ENCODE measurements at regions not wholly inside any gene's neighbourhood (a gene's known extent, or its start where the extent isn't known, plus 50 kb on each side); places are given as distances from the start of the nearest gene placed in this dataset.
A peak's percentile ranks its signal among the peaks of the same experiment; 100 is the strongest.

- H3K4me3 ChIP-seq (ENCODE audit: low read depth, low read length): no peak overlapping the region
- no peaks in the 10 kb centered on the region for H3K9me3 ChIP-seq (ENCODE audit: control insufficient read depth, insufficient read depth, low read length)
- H3K27ac ChIP-seq (ENCODE audit: low read depth, low read length): no peak overlapping the region
- peaks cover 12% of the 10 kb centered on the region for H3K4me1 ChIP-seq (ENCODE audit: control insufficient read depth, insufficient read depth, low read length)
- no peak overlapping the region for H3K9ac ChIP-seq (ENCODE audit: low read depth, low read length)
- no peaks in the 10 kb centered on the region for H3K27me3 ChIP-seq (ENCODE audit: control insufficient read depth, insufficient read depth, low read length)
- no peaks in the 10 kb centered on the region for H3K36me3 ChIP-seq (ENCODE audit: control insufficient read depth, insufficient read depth, low read length)
Measured at GRCh38 chr1:43074709-43075108, 97.4 kb downstream of the EBNA1BP2 start.

GRCh38 chr1:43074244-43074643, 97.8 kb downstream of the EBNA1BP2 start:
- Histone ChIP-seq H3K9ac (ENCODE audit: low read depth, low read length) (no peak overlapping the region), H3K9me3 (ENCODE audit: control insufficient read depth, insufficient read depth, low read length) (no peaks in the 10 kb centered on the region), H3K27ac (ENCODE audit: low read depth, low read length) (no peak overlapping the region), H3K4me1 (ENCODE audit: control insufficient read depth, insufficient read depth, low read length) (peaks cover 16% of the 10 kb centered on the region), H3K27me3 (ENCODE audit: control insufficient read depth, insufficient read depth, low read length) (no peaks in the 10 kb centered on the region), H3K36me3 (ENCODE audit: control insufficient read depth, insufficient read depth, low read length) (no peaks in the 10 kb centered on the region), H3K4me3 (ENCODE audit: low read depth, low read length) (no peak overlapping the region)

GRCh38 chr1:43073490-43074230, 98.4 kb downstream of the EBNA1BP2 start:
- Histone ChIP-seq H3K4me3 (ENCODE audit: low read depth, low read length) (no peak overlapping the region), H3K9ac (ENCODE audit: low read depth, low read length) (no peak overlapping the region), H3K9me3 (ENCODE audit: control insufficient read depth, insufficient read depth, low read length) (no peaks in the 10 kb centered on the region), H3K4me1 (ENCODE audit: control insufficient read depth, insufficient read depth, low read length) (peaks cover 22% of the 10 kb centered on the region), H3K27me3 (ENCODE audit: control insufficient read depth, insufficient read depth, low read length) (no peaks in the 10 kb centered on the region), H3K36me3 (ENCODE audit: control insufficient read depth, insufficient read depth, low read length) (no peaks in the 10 kb centered on the region), H3K27ac (ENCODE audit: low read depth, low read length) (no peak overlapping the region)

- H3K9ac ChIP-seq (ENCODE audit: low read depth, low read length): no peak overlapping the region
- H3K27me3 ChIP-seq (ENCODE audit: control insufficient read depth, insufficient read depth, low read length): peaks cover 7% of the 10 kb centered on the region
- H3K36me3 ChIP-seq (ENCODE audit: control insufficient read depth, insufficient read depth, low read length): no peaks in the 10 kb centered on the region
- no peak overlapping the region for H3K4me3 ChIP-seq (ENCODE audit: low read depth, low read length)
- H3K9me3 ChIP-seq (ENCODE audit: control insufficient read depth, insufficient read depth, low read length): no peaks in the 10 kb centered on the region
- no peak overlapping the region for H3K27ac ChIP-seq (ENCODE audit: low read depth, low read length)
- peaks cover 25% of the 10 kb centered on the region for H3K4me1 ChIP-seq (ENCODE audit: control insufficient read depth, insufficient read depth, low read length)
Measured at GRCh38 chr1:43072314-43072713, 99.8 kb downstream of the EBNA1BP2 start.

- H3K36me3 ChIP-seq (ENCODE audit: control insufficient read depth, insufficient read depth, low read length): no peaks in the 10 kb centered on the region
- no peaks in the 10 kb centered on the region for H3K9me3 ChIP-seq (ENCODE audit: control insufficient read depth, insufficient read depth, low read length)
- H3K27ac ChIP-seq (ENCODE audit: low read depth, low read length): no peak overlapping the region
- H3K27me3 ChIP-seq (ENCODE audit: control insufficient read depth, insufficient read depth, low read length): peaks cover 12% of the 10 kb centered on the region
- no peak overlapping the region for H3K9ac ChIP-seq (ENCODE audit: low read depth, low read length)
- H3K4me1 ChIP-seq (ENCODE audit: control insufficient read depth, insufficient read depth, low read length): peaks cover 25% of the 10 kb centered on the region
- H3K4me3 ChIP-seq (ENCODE audit: low read depth, low read length): no peak overlapping the region
Measured at GRCh38 chr1:43071241-43071640, 100.8 kb downstream of the EBNA1BP2 start.

GRCh38 chr1:43069461-43070050, 102.5 kb downstream of the EBNA1BP2 start:
- H3K4me1 ChIP-seq (ENCODE audit: control insufficient read depth, insufficient read depth, low read length): peaks cover 25% of the 10 kb centered on the region
- H3K4me3 ChIP-seq (ENCODE audit: low read depth, low read length): no peak overlapping the region
- H3K27ac ChIP-seq (ENCODE audit: low read depth, low read length): no peak overlapping the region
- H3K27me3 ChIP-seq (ENCODE audit: control insufficient read depth, insufficient read depth, low read length): peaks cover 12% of the 10 kb centered on the region
- no peaks in the 10 kb centered on the region for H3K36me3 ChIP-seq (ENCODE audit: control insufficient read depth, insufficient read depth, low read length)
- no peak overlapping the region for H3K9ac ChIP-seq (ENCODE audit: low read depth, low read length)
- H3K9me3 ChIP-seq (ENCODE audit: control insufficient read depth, insufficient read depth, low read length): no peaks in the 10 kb centered on the region

GRCh38 chr1:43068911-43069310, 103.2 kb downstream of the EBNA1BP2 start:
- no peak overlapping the region for H3K9ac ChIP-seq (ENCODE audit: low read depth, low read length)
- H3K27ac ChIP-seq (ENCODE audit: low read depth, low read length): no peak overlapping the region
- no peaks in the 10 kb centered on the region for H3K36me3 ChIP-seq (ENCODE audit: control insufficient read depth, insufficient read depth, low read length)
- H3K4me3 ChIP-seq (ENCODE audit: low read depth, low read length): no peak overlapping the region
- peaks cover 12% of the 10 kb centered on the region for H3K27me3 ChIP-seq (ENCODE audit: control insufficient read depth, insufficient read depth, low read length)
- H3K9me3 ChIP-seq (ENCODE audit: control insufficient read depth, insufficient read depth, low read length): no peaks in the 10 kb centered on the region
- H3K4me1 ChIP-seq (ENCODE audit: control insufficient read depth, insufficient read depth, low read length): peaks cover 23% of the 10 kb centered on the region

GRCh38 chr1:43067977-43068751, 103.9 kb downstream of the EBNA1BP2 start:
- Histone ChIP-seq H3K9ac (ENCODE audit: low read depth, low read length) (no peak overlapping the region), H3K27ac (ENCODE audit: low read depth, low read length) (no peak overlapping the region), H3K4me3 (ENCODE audit: low read depth, low read length) (peak overlapping the region; percentile 11; the same call in 1 of the 2 replicates)

GRCh38 chr1:43067233-43067745, 104.8 kb downstream of the EBNA1BP2 start:
- no peak overlapping the region for H3K27ac ChIP-seq (ENCODE audit: low read depth, low read length)
- H3K36me3 ChIP-seq (ENCODE audit: control insufficient read depth, insufficient read depth, low read length): no peaks in the 10 kb centered on the region
- H3K9me3 ChIP-seq (ENCODE audit: control insufficient read depth, insufficient read depth, low read length): no peaks in the 10 kb centered on the region
- no peak overlapping the region for H3K9ac ChIP-seq (ENCODE audit: low read depth, low read length)
- peaks cover 19% of the 10 kb centered on the region for H3K4me1 ChIP-seq (ENCODE audit: control insufficient read depth, insufficient read depth, low read length)
- no peak overlapping the region for H3K4me3 ChIP-seq (ENCODE audit: low read depth, low read length)
- H3K27me3 ChIP-seq (ENCODE audit: control insufficient read depth, insufficient read depth, low read length): peaks cover 12% of the 10 kb centered on the region

More at GRCh38 chr1:43067977-43068751, 103.9 kb downstream of the EBNA1BP2 start:
- Histone ChIP-seq H3K4me1 (ENCODE audit: control insufficient read depth, insufficient read depth, low read length) (peaks cover 18% of the 10 kb centered on the region), H3K27me3 (ENCODE audit: control insufficient read depth, insufficient read depth, low read length) (peaks cover 12% of the 10 kb centered on the region), H3K9me3 (ENCODE audit: control insufficient read depth, insufficient read depth, low read length) (no peaks in the 10 kb centered on the region), H3K36me3 (ENCODE audit: control insufficient read depth, insufficient read depth, low read length) (no peaks in the 10 kb centered on the region)

- Histone ChIP-seq H3K9ac (ENCODE audit: low read depth, low read length) (no peak overlapping the region), H3K4me3 (ENCODE audit: low read depth, low read length) (no peak overlapping the region), H3K36me3 (ENCODE audit: control insufficient read depth, insufficient read depth, low read length) (no peaks in the 10 kb centered on the region), H3K27ac (ENCODE audit: low read depth, low read length) (no peak overlapping the region), H3K9me3 (ENCODE audit: control insufficient read depth, insufficient read depth, low read length) (no peaks in the 10 kb centered on the region), H3K27me3 (ENCODE audit: control insufficient read depth, insufficient read depth, low read length) (peaks cover 12% of the 10 kb centered on the region), H3K4me1 (ENCODE audit: control insufficient read depth, insufficient read depth, low read length) (peaks cover 23% of the 10 kb centered on the region)
Measured at GRCh38 chr1:43066578-43066977, 105.5 kb downstream of the EBNA1BP2 start.
